Erythroblast (primary cell): ENCODE measurements at regions not wholly inside any gene's neighbourhood (a gene's known extent, or its start where the extent isn't known, plus 50 kb on each side); places are given as distances from the start of the nearest gene placed in this dataset.
"Not testable (repeated sequence)": the region's sequence is repeated elsewhere in the genome, so short reads cannot be mapped to it uniquely, and the experiment has no call there.

Experiments used
- GATA1 ChIP-seq: IDR thresholded peaks from 2 replicates; pipeline ENCODE4 v1.6.1; 2011; ENCODE audit warnings: low read depth, mild to moderate bottlenecking, control low read depth, low read length, moderate library complexity
- POLR2A ChIP-seq: IDR thresholded peaks from 2 replicates; pipeline ENCODE4 v1.6.1; 2011; ENCODE audit warnings: mild to moderate bottlenecking, low read length

- not testable (repeated sequence) for TF ChIP-seq POLR2A, GATA1
These were observed 397.8 kb upstream of the ZNF337 start for GRCh38 chr20:26094498-26094897.
